Left lung (tissue), 4 donors: ENCODE measurements at regions not wholly inside any gene's neighbourhood (a gene's known extent, or its start where the extent isn't known, plus 50 kb on each side); places are given as distances from the start of the nearest gene placed in this dataset.

ENCODE experiments used
- ATAC-seq: fragments of 200-7000 bp; cut with Tn5 transposase; one replicate; pipeline ENCODE4 v1.9.1; 2020; ENCODE audit warnings: moderate library complexity
- DNase-seq, 4 donors: peaks; one replicate each; pipeline ENCODE4 v3.0.0-alpha.2; 2013 to 2020
- H3K27ac ChIP-seq, 2 donors: fragments of 200-600 bp; sonication (generic) in 1 of 2; one replicate each; pipeline versions ENCODE4 v1.5.0 to v1.8.0; 2020 to 2021
- H3K27me3 ChIP-seq, 2 donors: fragments of 200-600 bp; sonication (generic) in 1 of 2; one replicate each; pipeline versions ENCODE4 v1.5.0 to v1.8.0; 2020 to 2021
- H3K36me3 ChIP-seq, 2 donors: fragments of 200-600 bp; sonication (generic) in 1 of 2; one replicate each; pipeline versions ENCODE4 v1.5.0 to v1.8.0; 2020 to 2021
- H3K4me1 ChIP-seq, 2 donors: fragments of 200-600 bp; one replicate each; pipeline ENCODE4 v1.8.0; 2021
- H3K4me3 ChIP-seq, 2 donors: fragments of 200-600 bp; sonication (generic) in 1 of 2; one replicate each; pipeline versions ENCODE4 v1.5.0 to v1.8.0; 2020 to 2021; ENCODE audit warnings: mild to moderate bottlenecking in 1 of 2
- H3K9me3 ChIP-seq, 2 donors: fragments of 200-600 bp; sonication (generic) in 1 of 2; one replicate each; pipeline versions ENCODE4 v1.5.0 to v1.8.0; 2020 to 2021
- intact Hi-C, 2 donors: fragments of 100-400 bp; cut with DNase I; formaldehyde crosslinking; loops; one replicate each; pipeline versions ENCODE4 v1.11.2 to v1.14.2; 2022
- TF ChIP-seq, protein P1 (sequence below), 2 donors: fragments of 200-600 bp; sonication (generic) in 1 of 2; IDR thresholded peaks; one replicate each; pipeline versions ENCODE4 v1.5.0 to v1.8.0; 2021; ENCODE audit warnings: antibody characterized with exemption in 2 of 2
- donor health status: DM: no; HTN: yes; CAD: no.
- donor health status: DM: no; HTN: no; CAD: no.

DNA sequence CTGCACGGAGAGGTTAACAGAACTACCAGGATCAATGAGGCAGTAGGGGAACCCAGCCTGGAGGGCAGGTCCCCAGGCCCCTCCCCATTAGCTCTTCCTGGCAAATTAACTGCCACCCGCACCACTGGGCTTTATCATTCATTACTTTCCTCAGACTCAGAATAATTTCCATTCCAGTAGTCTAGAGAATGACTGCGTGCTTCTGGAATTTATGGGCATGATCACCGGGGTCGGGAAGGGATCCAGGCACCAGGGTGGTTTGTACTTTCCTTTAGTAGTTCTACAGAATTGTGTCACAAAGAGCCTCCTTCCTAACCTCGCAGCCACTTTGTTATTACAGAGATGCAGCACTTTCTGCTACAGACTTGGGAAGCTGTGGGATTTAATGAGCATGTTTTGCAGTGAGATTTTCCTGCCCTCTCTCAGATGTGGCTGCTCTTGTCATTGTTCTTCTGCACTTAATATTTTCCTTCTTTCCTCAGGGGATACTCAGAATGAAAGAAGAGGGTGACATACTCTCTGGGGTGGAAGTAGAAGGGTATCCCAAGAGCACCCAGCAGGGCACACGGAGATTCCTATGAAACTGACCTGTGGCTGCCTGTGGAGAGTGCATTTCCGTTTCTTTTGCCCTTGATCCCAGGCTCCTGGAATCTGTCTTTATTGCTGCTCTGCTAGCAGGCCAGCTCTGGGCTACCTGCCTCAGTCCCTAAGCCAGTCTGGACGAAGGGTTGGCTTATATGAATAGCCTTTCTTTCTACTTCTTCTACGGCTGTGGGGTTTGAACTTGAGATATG is 285.0 kb upstream of the SLC10A2 start:
- DNase-seq (no peak), ATAC-seq (no peak)
- no peaks in the 10 kb centered on the region for H3K36me3 ChIP-seq
- no peak overlapping the region for H3K27ac ChIP-seq
- intact Hi-C loops, result no loop called here
- no peaks in the 10 kb centered on the region for H3K27me3 ChIP-seq
- no peaks in the 10 kb centered on the region for H3K4me1 ChIP-seq
- TF ChIP-seq, protein P1, sequence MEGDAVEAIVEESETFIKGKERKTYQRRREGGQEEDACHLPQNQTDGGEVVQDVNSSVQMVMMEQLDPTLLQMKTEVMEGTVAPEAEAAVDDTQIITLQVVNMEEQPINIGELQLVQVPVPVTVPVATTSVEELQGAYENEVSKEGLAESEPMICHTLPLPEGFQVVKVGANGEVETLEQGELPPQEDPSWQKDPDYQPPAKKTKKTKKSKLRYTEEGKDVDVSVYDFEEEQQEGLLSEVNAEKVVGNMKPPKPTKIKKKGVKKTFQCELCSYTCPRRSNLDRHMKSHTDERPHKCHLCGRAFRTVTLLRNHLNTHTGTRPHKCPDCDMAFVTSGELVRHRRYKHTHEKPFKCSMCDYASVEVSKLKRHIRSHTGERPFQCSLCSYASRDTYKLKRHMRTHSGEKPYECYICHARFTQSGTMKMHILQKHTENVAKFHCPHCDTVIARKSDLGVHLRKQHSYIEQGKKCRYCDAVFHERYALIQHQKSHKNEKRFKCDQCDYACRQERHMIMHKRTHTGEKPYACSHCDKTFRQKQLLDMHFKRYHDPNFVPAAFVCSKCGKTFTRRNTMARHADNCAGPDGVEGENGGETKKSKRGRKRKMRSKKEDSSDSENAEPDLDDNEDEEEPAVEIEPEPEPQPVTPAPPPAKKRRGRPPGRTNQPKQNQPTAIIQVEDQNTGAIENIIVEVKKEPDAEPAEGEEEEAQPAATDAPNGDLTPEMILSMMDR (IDR thresholded peaks at IDR 0.05), result no peak
- H3K4me3 ChIP-seq, result no peak overlapping the region
- H3K9me3 ChIP-seq, result no peaks in the 10 kb centered on the region

DNA sequence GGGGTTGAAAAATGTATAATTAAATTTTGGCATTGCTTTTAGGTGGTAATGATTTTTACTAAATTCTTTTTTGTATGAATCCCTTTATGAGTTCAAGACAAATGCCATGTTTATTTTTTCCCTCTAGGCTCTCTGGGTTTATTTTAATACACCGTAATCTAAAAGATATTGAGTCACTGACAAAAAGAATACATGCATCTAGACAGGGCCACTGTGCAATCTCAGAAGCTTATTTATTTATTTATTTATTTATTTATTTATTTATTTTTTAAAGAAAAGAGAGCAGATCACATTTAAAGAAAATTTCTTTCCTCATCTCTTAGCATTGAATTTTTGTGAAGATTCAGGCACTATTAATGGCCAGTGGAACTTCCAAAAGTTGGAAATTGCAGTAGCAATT is 283.9 kb upstream of the SLC10A2 start:
- ATAC-seq (no peak), DNase-seq (no peak)
- TF ChIP-seq, protein P1 (IDR thresholded peaks at IDR 0.05), result no peak
- peaks cover 0 to 6% of the 10 kb centered on the region in 2 donors for H3K9me3 ChIP-seq
- no peaks in the 10 kb centered on the region for H3K4me1 ChIP-seq
- H3K36me3 ChIP-seq, result no peaks in the 10 kb centered on the region
- no peaks in the 10 kb centered on the region for H3K27me3 ChIP-seq
- no peak overlapping the region for H3K27ac ChIP-seq
- no peak overlapping the region for H3K4me3 ChIP-seq
- intact Hi-C loops, result no loop called here

DNA sequence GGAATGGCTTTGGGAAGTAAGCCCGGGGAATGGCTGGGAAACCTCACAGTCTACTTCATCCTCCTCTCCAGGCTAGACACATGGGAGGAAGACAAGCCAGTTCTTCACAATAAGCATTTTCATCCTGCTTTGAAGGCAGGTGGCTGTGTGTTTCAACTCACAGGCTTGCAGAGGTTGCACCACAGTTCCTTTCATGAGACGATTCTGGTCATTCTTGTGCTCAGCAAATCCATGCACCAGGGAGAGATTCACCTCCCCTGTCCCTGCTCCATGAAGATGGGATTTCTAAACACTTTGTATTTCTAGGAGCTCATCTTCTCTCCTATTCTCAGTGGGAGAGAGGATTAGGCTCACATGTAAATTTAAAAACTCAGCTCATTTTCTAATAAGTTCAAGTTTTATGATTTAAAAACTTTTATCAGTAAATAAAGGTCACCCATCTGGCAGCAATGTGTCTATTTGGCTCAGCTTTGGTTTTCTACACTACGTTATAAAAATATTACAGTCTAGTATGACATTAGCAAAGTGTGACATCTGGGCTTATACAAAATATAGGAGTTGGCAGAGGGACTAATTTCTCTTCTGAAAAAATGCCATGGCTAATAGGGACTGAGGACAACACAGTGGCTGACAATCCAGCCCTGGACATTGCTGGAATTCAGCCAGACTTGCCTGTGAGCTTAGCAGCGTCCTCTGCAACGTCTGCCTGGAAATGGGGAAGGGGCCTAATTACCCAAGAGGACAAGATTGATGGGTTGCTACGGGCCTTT is 283.2 kb upstream of the SLC10A2 start:
- intact Hi-C loops, result no loop called here
- Histone ChIP-seq H3K27me3 (no peaks in the 10 kb centered on the region), H3K4me3 (no peak overlapping the region), H3K9me3 (peaks cover 0 to 13% of the 10 kb centered on the region in 2 donors), H3K36me3 (no peaks in the 10 kb centered on the region), H3K27ac (no peak overlapping the region), H3K4me1 (no peaks in the 10 kb centered on the region)
- ATAC-seq, result no peak
- TF ChIP-seq, protein P1 (IDR thresholded peaks at IDR 0.05), result no peak
- peak in 1 of 4 donors; percentile 47 for DNase-seq

DNA sequence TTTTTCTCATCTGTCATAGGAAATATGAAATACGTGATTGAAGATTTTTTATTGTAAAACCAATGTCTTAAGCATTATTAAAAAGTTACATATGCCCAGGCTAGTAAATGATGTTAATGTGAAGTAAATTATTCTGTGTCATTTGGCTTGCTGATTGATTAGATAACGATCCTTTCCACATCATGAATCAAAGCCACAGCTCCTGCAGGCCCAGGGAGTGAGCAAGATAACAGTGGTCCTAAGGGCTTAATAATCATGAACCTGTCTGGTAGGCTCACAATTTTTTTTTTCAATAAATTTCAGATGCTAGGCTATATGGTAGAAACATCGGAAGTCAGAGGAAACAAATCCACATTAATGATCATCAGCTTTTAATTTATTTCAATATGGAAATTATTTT is 269.0 kb upstream of the SLC10A2 start:
- H3K27ac ChIP-seq, result no peak overlapping the region
- no peak for ATAC-seq

DNA sequence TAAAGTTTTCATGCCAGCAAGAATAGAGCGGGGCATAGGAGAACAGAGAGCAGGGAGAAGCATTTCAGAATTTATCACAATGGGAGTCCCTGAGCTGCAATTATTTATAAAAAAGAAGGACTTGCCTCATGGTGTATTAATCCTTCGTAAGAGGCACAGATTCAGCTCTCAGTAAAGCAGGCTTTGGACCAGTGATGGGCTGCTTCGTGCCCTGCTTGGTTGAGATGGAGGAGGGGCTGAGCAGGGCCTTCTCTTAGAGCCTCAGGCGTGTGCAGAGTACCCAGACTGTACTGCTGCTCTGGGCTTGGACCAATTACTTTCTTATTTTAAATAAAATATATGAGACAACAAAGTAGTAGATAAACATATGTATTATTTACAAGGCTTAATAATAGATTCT is 265.7 kb upstream of the SLC10A2 start:
- Histone ChIP-seq H3K4me1 (no peaks in the 10 kb centered on the region), H3K27me3 (no peaks in the 10 kb centered on the region), H3K27ac (no peak overlapping the region), H3K36me3 (no peaks in the 10 kb centered on the region), H3K9me3 (no peaks in the 10 kb centered on the region), H3K4me3 (no peak overlapping the region)
- intact Hi-C loops, result no loop called here
- TF ChIP-seq, protein P1 (IDR thresholded peaks at IDR 0.05), result no peak
- DNase-seq, result no peak
- ATAC-seq, result no peak

More for the DNA sequence above, 269.0 kb upstream of the SLC10A2 start:
- Histone ChIP-seq H3K36me3 (no peaks in the 10 kb centered on the region), H3K4me1 (no peaks in the 10 kb centered on the region), H3K27me3 (no peaks in the 10 kb centered on the region), H3K9me3 (peaks cover 0 to under 1% of the 10 kb centered on the region in 2 donors), H3K4me3 (no peak overlapping the region)
- intact Hi-C loops, result no loop called here
- TF ChIP-seq, protein P1 (IDR thresholded peaks at IDR 0.05), result no peak
- DNase-seq, result no peak
